Keratinocyte (primary cell): ENCODE measurements at regions not wholly inside any gene's neighbourhood (a gene's known extent, or its start where the extent isn't known, plus 50 kb on each side); places are given as distances from the start of the nearest gene placed in this dataset.

Experiments used
- DNase-seq: peaks from one replicate; pipeline ENCODE4 v3.0.0-alpha.2; 2011; ENCODE audit warnings: low read depth, missing footprints, low spot score
- FAIRE-seq: peaks from 2 replicates; lab custom pipeline; 2011; peaks lifted over from hg19 to GRCh38; lab: Jason Lieb, UNC
- H2AFZ ChIP-seq: 2 replicates; pipeline ENCODE4 v1.6.0; 2012; ENCODE audit warnings: low read length, control low read depth, inconsistent platforms; ENCODE audit not compliant: control insufficient read depth
- H3K27ac ChIP-seq: 2 replicates; pipeline ENCODE4 v1.5.1; 2011; ENCODE audit warnings: low read length; ENCODE audit not compliant: control insufficient read depth, insufficient read depth
- H3K27me3 ChIP-seq: 3 replicates; pipeline ENCODE4 v1.6.0; 2011; ENCODE audit warnings: low read length; ENCODE audit not compliant: control insufficient read depth, insufficient read depth; ENCODE audit errors: extremely low read depth
- H3K36me3 ChIP-seq, 2 experiments: 2 replicates in 1 of 2; 3 replicates in 1 of 2; pipeline ENCODE4 v1.5.1; 2011; ENCODE audit warnings: low read length in 2 of 2, mild to moderate bottlenecking in 1 of 2; ENCODE audit not compliant: control insufficient read depth in 2 of 2, insufficient read depth in 2 of 2; ENCODE audit errors: extremely low read depth in 1 of 2
- H3K4me1 ChIP-seq: 3 replicates; pipeline ENCODE4 v1.5.1; 2011; ENCODE audit warnings: low read length; ENCODE audit not compliant: control insufficient read depth, insufficient read depth; ENCODE audit errors: extremely low read depth
- H3K4me2 ChIP-seq: 3 replicates; pipeline ENCODE4 v1.6.0; 2011; ENCODE audit warnings: low read depth, low read length; ENCODE audit not compliant: control insufficient read depth, insufficient read depth; ENCODE audit errors: extremely low read depth
- H3K4me3 ChIP-seq, 3 experiments: fragments of 200-600 bp in 1 of 3; sonication (generic) in 1 of 3; 2 replicates in 2 of 3; 3 replicates in 1 of 3; pipeline ENCODE4 v1.5.1; 2011 to 2016; ENCODE audit warnings: low read length in 3 of 3, mild to moderate bottlenecking in 3 of 3, control low read depth in 2 of 3, inconsistent platforms in 1 of 3, low read depth in 1 of 3, mixed read lengths in 1 of 3, mixed run types in 1 of 3, moderate library complexity in 1 of 3; ENCODE audit not compliant: control insufficient read depth in 2 of 3, insufficient read depth in 2 of 3; ENCODE audit errors: extremely low read depth in 1 of 3
- H3K79me2 ChIP-seq: 2 replicates; pipeline ENCODE4 v1.6.0; 2012; ENCODE audit warnings: low read length; ENCODE audit not compliant: control insufficient read depth, insufficient read depth
- H3K9ac ChIP-seq: 3 replicates; pipeline ENCODE4 v1.6.0; 2011; ENCODE audit warnings: low read length; ENCODE audit not compliant: control insufficient read depth, insufficient read depth; ENCODE audit errors: extremely low read depth
- H3K9me1 ChIP-seq: 3 replicates; pipeline ENCODE4 v1.6.0; 2011; ENCODE audit warnings: low read length; ENCODE audit not compliant: control insufficient read depth, insufficient read depth; ENCODE audit errors: extremely low read depth
- H3K9me3 ChIP-seq: 2 replicates; pipeline ENCODE4 v1.5.1; 2012; ENCODE audit warnings: low read depth, low read length; ENCODE audit not compliant: control insufficient read depth
- H4K20me1 ChIP-seq: 3 replicates; pipeline ENCODE4 v1.6.0; 2011; ENCODE audit warnings: low read length; ENCODE audit not compliant: control insufficient read depth, insufficient read depth; ENCODE audit errors: extremely low read depth
- EZH2 ChIP-seq: IDR thresholded peaks from one replicate; pipeline ENCODE4 v1.6.1; 2012; ENCODE audit warnings: inconsistent platforms, mild to moderate bottlenecking, low read length, moderate library complexity
- dilution Hi-C: fragments of 300-500 bp; cut with MboI; formaldehyde crosslinking; loops from one replicate; pipeline ENCODE4 v1.7.0; 2020; ENCODE audit warnings: low sequenced_read_pairs; ENCODE audit not compliant: extremely low pct_ligation_motif_present
- TF ChIP-seq, protein P1 (sequence below), 3 experiments: IDR thresholded peaks in 1 of 3; conservative IDR thresholded peaks in 1 of 3; optimal IDR thresholded peaks in 1 of 3; 2 replicates in 2 of 3; 3 replicates in 1 of 3; pipeline versions ENCODE3 to v1.5.1; 2011; ENCODE audit warnings: low read length in 3 of 3, mild to moderate bottlenecking in 3 of 3, moderate library complexity in 2 of 3, control low read depth in 1 of 3, inconsistent platforms in 1 of 3; ENCODE audit not compliant: insufficient read depth in 2 of 3; ENCODE audit errors: extremely low read depth in 1 of 3

DNA sequence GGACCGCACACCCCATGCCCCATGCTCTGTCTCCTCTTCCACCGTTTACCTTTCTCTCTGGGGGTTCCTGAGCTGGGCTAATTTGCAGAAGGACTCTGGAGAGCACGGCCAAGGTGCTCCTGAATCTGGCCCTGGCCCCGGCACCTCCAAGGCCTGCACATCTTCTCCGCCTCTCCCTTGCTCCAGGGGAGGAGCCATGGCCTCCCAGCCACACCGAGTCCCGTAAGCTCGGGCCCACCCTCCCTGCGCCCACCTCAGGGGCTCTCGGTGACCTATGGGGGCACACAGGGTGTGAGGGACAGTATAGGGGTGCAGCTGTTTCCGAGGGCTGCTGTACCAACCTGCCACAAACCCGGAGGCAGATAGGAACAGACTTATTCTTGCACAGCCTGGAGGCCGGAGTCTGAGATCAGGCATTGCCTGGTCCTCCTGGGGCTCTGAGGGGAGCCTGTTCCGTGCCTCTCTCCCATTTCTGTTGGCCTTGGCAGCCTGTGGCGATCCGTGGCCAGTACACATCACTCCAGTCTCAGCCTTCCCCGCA lies 127.3 kb upstream of the GPC1 start:
- no peak for TF ChIP-seq EZH2
- TF ChIP-seq, protein P1, sequence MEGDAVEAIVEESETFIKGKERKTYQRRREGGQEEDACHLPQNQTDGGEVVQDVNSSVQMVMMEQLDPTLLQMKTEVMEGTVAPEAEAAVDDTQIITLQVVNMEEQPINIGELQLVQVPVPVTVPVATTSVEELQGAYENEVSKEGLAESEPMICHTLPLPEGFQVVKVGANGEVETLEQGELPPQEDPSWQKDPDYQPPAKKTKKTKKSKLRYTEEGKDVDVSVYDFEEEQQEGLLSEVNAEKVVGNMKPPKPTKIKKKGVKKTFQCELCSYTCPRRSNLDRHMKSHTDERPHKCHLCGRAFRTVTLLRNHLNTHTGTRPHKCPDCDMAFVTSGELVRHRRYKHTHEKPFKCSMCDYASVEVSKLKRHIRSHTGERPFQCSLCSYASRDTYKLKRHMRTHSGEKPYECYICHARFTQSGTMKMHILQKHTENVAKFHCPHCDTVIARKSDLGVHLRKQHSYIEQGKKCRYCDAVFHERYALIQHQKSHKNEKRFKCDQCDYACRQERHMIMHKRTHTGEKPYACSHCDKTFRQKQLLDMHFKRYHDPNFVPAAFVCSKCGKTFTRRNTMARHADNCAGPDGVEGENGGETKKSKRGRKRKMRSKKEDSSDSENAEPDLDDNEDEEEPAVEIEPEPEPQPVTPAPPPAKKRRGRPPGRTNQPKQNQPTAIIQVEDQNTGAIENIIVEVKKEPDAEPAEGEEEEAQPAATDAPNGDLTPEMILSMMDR (optimal IDR thresholded peaks at IDR 0.05 in 1 of 3, IDR thresholded peaks at IDR 0.05 in 1 of 3, conservative IDR thresholded peaks at IDR 0.05 in 1 of 3; ENCODE audit: extremely low read depth in 1 of 3, insufficient read depth in 2 of 3, low read length in 3 of 3), result no peak

DNA sequence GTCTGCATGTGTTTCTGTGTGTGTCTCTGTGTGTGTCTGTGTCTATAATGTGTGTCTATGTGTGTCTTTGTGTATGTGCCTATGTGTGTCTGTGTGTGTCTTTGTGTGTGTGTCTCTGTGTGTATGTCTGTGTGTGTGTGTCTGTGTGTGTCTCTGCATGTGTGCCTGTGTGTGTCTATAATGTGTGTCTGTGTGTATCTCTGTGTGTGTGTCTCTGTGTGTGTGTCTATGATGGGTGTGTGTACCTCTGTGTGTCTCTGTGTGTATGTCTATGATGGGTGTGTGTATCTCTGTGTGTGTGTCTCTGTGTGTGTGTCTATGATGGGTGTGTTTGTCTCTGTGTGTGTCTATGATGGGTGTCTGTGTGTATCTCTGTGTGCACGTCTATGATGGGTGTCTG lies 126.2 kb upstream of the GPC1 start:
- no peak overlapping the region for H3K27ac ChIP-seq
- peak; percentile 92 for FAIRE-seq
- H2AFZ ChIP-seq, result no peak overlapping the region
- dilution Hi-C loops, result no loop called here
- H3K36me3 ChIP-seq, result no peaks in the 10 kb centered on the region
- H3K27me3 ChIP-seq, result no peaks in the 10 kb centered on the region
- DNase-seq, result no peak
- no peaks in the 10 kb centered on the region for H3K4me1 ChIP-seq
- H4K20me1 ChIP-seq, result no peaks in the 10 kb centered on the region
- TF ChIP-seq EZH2, result no peak
- TF ChIP-seq, protein P1 (optimal IDR thresholded peaks at IDR 0.05 in 1 of 3, IDR thresholded peaks at IDR 0.05 in 1 of 3, conservative IDR thresholded peaks at IDR 0.05 in 1 of 3; ENCODE audit: extremely low read depth in 1 of 3, insufficient read depth in 2 of 3, low read length in 3 of 3), result no peak
- no peaks in the 10 kb centered on the region for H3K9me1 ChIP-seq
- no peaks in the 10 kb centered on the region for H3K9me3 ChIP-seq
- H3K4me3 ChIP-seq, result no peak overlapping the region
- no peak overlapping the region for H3K4me2 ChIP-seq
- no peak overlapping the region for H3K9ac ChIP-seq
- no peaks in the 10 kb centered on the region for H3K79me2 ChIP-seq

More for the DNA sequence above, 127.3 kb upstream of the GPC1 start:
- no peaks in the 10 kb centered on the region for H3K36me3 ChIP-seq
- no peaks in the 10 kb centered on the region for H3K79me2 ChIP-seq
- DNase-seq (no peak), FAIRE-seq (no peak)
- no peak overlapping the region for H3K27ac ChIP-seq
- H3K27me3 ChIP-seq, result peaks cover 1% of the 10 kb centered on the region
- no peak overlapping the region for H3K4me3 ChIP-seq
- no peak overlapping the region for H3K4me2 ChIP-seq
- H4K20me1 ChIP-seq, result no peaks in the 10 kb centered on the region
- no peaks in the 10 kb centered on the region for H3K9me1 ChIP-seq
- dilution Hi-C loops, result no loop called here
- H2AFZ ChIP-seq, result no peak overlapping the region
- H3K9ac ChIP-seq, result no peak overlapping the region
- no peaks in the 10 kb centered on the region for H3K4me1 ChIP-seq
- H3K9me3 ChIP-seq, result no peaks in the 10 kb centered on the region
